Thoracic aorta (tissue), 2 donors: ENCODE measurements at regions not wholly inside any gene's neighbourhood (a gene's known extent, or its start where the extent isn't known, plus 50 kb on each side); places are given as distances from the start of the nearest gene placed in this dataset.

Experiments
- ATAC-seq: fragments of 150-250 bp; one replicate; pipeline ENCODE4 v1.8.0; 2017; ENCODE audit warnings: low read depth; ENCODE audit not compliant: insufficient number of reproducible peaks, low FRiP score
- DNase-seq: peaks from one replicate; pipeline ENCODE4 v3.0.0-alpha.2; 2020; ENCODE audit warnings: low spot score
- H3K27ac ChIP-seq, 2 donors: fragments of 200-600 bp; sonication (generic); 1 replicate in 1 of 2; 2 replicates in 1 of 2; pipeline ENCODE4 v1.5.1; 2016; ENCODE audit warnings: mild to moderate bottlenecking in 2 of 2, moderate library complexity in 2 of 2
- H3K27me3 ChIP-seq: fragments of 200-600 bp; sonication (generic); replicated peaks from 2 replicates; pipeline ENCODE4 v1.6.0; 2016; ENCODE audit warnings: mild to moderate bottlenecking; ENCODE audit not compliant: insufficient read depth
- H3K36me3 ChIP-seq: fragments of 200-600 bp; sonication (generic); one replicate; pipeline ENCODE4 v1.5.1; 2016
- H3K4me1 ChIP-seq, 2 donors: fragments of 200-600 bp; sonication (generic); 1 replicate in 1 of 2; 2 replicates in 1 of 2; pipeline versions ENCODE4 v1.5.1 to v1.6.0; 2016; ENCODE audit warnings: low read depth in 2 of 2, mild to moderate bottlenecking in 1 of 2; ENCODE audit not compliant: control insufficient read depth in 1 of 2
- H3K4me3 ChIP-seq: fragments of 200-600 bp; sonication (generic); 2 replicates; pipeline ENCODE4 v1.5.1; 2016; ENCODE audit warnings: mild to moderate bottlenecking
- H3K9me3 ChIP-seq: fragments of 200-600 bp; sonication (generic); 2 replicates; pipeline ENCODE4 v1.5.1; 2016
- CTCF ChIP-seq: fragments of 200-600 bp; sonication (generic); IDR thresholded peaks from one replicate; pipeline ENCODE4 v1.5.1; 2019; ENCODE audit warnings: antibody characterized with exemption

GRCh38 chr13:38539632-38540031, 147.2 kb upstream of the FREM2 start:
- no peak overlapping the region for H3K27ac ChIP-seq
- no peak overlapping the region for H3K4me3 ChIP-seq
- H3K27me3 ChIP-seq = no peaks in the 10 kb centered on the region
- no peak for DNase-seq
- H3K9me3 ChIP-seq = no peaks in the 10 kb centered on the region
- ATAC-seq = no peak
- no peaks in the 10 kb centered on the region for H3K4me1 ChIP-seq
- H3K36me3 ChIP-seq = no peaks in the 10 kb centered on the region
- TF ChIP-seq CTCF = no peak

GRCh38 chr13:38542601-38543000, 144.3 kb upstream of the FREM2 start:
- Histone ChIP-seq H3K9me3 (no peaks in the 10 kb centered on the region), H3K4me1 (no peaks in the 10 kb centered on the region), H3K36me3 (no peaks in the 10 kb centered on the region), H3K4me3 (no peak overlapping the region), H3K27me3 (no peaks in the 10 kb centered on the region), H3K27ac (no peak overlapping the region)
- TF ChIP-seq CTCF = no peak
- DNase-seq = no peak
- ATAC-seq = no peak

- no peak for DNase-seq
- H3K27ac ChIP-seq = no peak overlapping the region
- no peaks in the 10 kb centered on the region for H3K27me3 ChIP-seq
- H3K36me3 ChIP-seq = no peaks in the 10 kb centered on the region
- no peaks in the 10 kb centered on the region for H3K9me3 ChIP-seq
- no peak for TF ChIP-seq CTCF
- H3K4me1 ChIP-seq = no peaks in the 10 kb centered on the region
- no peak overlapping the region for H3K4me3 ChIP-seq
- ATAC-seq = no peak
Measured at GRCh38 chr13:38543561-38543960, 143.3 kb upstream of the FREM2 start.

GRCh38 chr13:38563739-38564138, 123.1 kb upstream of the FREM2 start:
- no peak for DNase-seq
- ATAC-seq = no peak

GRCh38 chr13:38564256-38565150, 122.4 kb upstream of the FREM2 start:
- no peak overlapping the region for H3K4me3 ChIP-seq
- no peak for TF ChIP-seq CTCF
- H3K9me3 ChIP-seq = no peaks in the 10 kb centered on the region
- no peaks in the 10 kb centered on the region for H3K27me3 ChIP-seq
- no peaks in the 10 kb centered on the region for H3K36me3 ChIP-seq
- no peak for DNase-seq
- no peak overlapping the region for H3K27ac ChIP-seq
- ATAC-seq = no peak
- H3K4me1 ChIP-seq = no peaks in the 10 kb centered on the region

More at GRCh38 chr13:38563739-38564138, 123.1 kb upstream of the FREM2 start:
- no peak for TF ChIP-seq CTCF
- Histone ChIP-seq H3K27ac (no peak overlapping the region), H3K9me3 (no peaks in the 10 kb centered on the region), H3K36me3 (no peaks in the 10 kb centered on the region), H3K27me3 (no peaks in the 10 kb centered on the region), H3K4me3 (no peak overlapping the region), H3K4me1 (no peaks in the 10 kb centered on the region)
